ENCODE measurements at regions not wholly inside any gene's neighbourhood (a gene's known extent, or its start where the extent isn't known, plus 50 kb on each side); places are given as distances from the start of the nearest gene placed in this dataset.

DNA sequence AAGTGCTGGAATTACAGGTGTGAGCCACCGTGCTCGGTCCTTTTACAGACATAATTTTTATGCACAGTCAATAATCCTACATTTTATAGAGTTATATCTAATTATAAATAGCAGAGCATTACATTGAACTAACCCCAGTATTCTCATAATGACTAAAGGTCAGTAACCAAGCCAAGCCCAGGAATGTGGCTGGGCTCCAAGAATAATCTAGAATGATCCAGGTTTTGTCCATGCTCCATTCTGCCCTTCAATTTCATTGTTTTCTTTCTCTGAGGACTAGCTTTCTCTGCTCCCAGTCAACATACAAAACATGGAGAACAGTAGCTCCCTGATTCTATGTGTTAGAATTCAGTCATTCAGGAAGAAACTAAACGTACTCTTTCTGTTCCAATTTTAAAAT lies 92.1 kb upstream of the KRR1 start:
- TF ChIP-seq EZH2 (IDR thresholded peaks at IDR 0.05; ENCODE audit: low read depth, unreplicated experiment) (no peak), STAT1 (IDR thresholded peaks at IDR 0.05; ENCODE audit: unreplicated experiment) (no peak), NANOG (IDR thresholded peaks at IDR 0.05; ENCODE audit: borderline replicate concordance) (no peak), JUNB (IDR thresholded peaks at IDR 0.05; ENCODE audit: unreplicated experiment) (no peak), CREB1 (CRISPR knock-in tag; IDR thresholded peaks at IDR 0.05; ENCODE audit: low read depth) (no peak), ZNF331 (CRISPR knock-in tag; IDR thresholded peaks at IDR 0.05; ENCODE audit: low read depth) (no peak), POLR2AphosphoS5 (IDR thresholded peaks at IDR 0.05; ENCODE audit: low read depth) (no peak)
- TF ChIP-seq, protein P1, sequence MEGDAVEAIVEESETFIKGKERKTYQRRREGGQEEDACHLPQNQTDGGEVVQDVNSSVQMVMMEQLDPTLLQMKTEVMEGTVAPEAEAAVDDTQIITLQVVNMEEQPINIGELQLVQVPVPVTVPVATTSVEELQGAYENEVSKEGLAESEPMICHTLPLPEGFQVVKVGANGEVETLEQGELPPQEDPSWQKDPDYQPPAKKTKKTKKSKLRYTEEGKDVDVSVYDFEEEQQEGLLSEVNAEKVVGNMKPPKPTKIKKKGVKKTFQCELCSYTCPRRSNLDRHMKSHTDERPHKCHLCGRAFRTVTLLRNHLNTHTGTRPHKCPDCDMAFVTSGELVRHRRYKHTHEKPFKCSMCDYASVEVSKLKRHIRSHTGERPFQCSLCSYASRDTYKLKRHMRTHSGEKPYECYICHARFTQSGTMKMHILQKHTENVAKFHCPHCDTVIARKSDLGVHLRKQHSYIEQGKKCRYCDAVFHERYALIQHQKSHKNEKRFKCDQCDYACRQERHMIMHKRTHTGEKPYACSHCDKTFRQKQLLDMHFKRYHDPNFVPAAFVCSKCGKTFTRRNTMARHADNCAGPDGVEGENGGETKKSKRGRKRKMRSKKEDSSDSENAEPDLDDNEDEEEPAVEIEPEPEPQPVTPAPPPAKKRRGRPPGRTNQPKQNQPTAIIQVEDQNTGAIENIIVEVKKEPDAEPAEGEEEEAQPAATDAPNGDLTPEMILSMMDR (conservative IDR thresholded peaks at IDR 0.05; ENCODE audit: low read depth in 2 of 2): no peak
- TF ChIP-seq, protein P2, sequence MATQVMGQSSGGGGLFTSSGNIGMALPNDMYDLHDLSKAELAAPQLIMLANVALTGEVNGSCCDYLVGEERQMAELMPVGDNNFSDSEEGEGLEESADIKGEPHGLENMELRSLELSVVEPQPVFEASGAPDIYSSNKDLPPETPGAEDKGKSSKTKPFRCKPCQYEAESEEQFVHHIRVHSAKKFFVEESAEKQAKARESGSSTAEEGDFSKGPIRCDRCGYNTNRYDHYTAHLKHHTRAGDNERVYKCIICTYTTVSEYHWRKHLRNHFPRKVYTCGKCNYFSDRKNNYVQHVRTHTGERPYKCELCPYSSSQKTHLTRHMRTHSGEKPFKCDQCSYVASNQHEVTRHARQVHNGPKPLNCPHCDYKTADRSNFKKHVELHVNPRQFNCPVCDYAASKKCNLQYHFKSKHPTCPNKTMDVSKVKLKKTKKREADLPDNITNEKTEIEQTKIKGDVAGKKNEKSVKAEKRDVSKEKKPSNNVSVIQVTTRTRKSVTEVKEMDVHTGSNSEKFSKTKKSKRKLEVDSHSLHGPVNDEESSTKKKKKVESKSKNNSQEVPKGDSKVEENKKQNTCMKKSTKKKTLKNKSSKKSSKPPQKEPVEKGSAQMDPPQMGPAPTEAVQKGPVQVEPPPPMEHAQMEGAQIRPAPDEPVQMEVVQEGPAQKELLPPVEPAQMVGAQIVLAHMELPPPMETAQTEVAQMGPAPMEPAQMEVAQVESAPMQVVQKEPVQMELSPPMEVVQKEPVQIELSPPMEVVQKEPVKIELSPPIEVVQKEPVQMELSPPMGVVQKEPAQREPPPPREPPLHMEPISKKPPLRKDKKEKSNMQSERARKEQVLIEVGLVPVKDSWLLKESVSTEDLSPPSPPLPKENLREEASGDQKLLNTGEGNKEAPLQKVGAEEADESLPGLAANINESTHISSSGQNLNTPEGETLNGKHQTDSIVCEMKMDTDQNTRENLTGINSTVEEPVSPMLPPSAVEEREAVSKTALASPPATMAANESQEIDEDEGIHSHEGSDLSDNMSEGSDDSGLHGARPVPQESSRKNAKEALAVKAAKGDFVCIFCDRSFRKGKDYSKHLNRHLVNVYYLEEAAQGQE (IDR thresholded peaks at IDR 0.05; ENCODE audit: unreplicated experiment): no peak
- TF ChIP-seq, protein P3, sequence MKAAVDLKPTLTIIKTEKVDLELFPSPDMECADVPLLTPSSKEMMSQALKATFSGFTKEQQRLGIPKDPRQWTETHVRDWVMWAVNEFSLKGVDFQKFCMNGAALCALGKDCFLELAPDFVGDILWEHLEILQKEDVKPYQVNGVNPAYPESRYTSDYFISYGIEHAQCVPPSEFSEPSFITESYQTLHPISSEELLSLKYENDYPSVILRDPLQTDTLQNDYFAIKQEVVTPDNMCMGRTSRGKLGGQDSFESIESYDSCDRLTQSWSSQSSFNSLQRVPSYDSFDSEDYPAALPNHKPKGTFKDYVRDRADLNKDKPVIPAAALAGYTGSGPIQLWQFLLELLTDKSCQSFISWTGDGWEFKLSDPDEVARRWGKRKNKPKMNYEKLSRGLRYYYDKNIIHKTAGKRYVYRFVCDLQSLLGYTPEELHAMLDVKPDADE (IDR thresholded peaks at IDR 0.05): no peak
- TF ChIP-seq, protein P4, sequence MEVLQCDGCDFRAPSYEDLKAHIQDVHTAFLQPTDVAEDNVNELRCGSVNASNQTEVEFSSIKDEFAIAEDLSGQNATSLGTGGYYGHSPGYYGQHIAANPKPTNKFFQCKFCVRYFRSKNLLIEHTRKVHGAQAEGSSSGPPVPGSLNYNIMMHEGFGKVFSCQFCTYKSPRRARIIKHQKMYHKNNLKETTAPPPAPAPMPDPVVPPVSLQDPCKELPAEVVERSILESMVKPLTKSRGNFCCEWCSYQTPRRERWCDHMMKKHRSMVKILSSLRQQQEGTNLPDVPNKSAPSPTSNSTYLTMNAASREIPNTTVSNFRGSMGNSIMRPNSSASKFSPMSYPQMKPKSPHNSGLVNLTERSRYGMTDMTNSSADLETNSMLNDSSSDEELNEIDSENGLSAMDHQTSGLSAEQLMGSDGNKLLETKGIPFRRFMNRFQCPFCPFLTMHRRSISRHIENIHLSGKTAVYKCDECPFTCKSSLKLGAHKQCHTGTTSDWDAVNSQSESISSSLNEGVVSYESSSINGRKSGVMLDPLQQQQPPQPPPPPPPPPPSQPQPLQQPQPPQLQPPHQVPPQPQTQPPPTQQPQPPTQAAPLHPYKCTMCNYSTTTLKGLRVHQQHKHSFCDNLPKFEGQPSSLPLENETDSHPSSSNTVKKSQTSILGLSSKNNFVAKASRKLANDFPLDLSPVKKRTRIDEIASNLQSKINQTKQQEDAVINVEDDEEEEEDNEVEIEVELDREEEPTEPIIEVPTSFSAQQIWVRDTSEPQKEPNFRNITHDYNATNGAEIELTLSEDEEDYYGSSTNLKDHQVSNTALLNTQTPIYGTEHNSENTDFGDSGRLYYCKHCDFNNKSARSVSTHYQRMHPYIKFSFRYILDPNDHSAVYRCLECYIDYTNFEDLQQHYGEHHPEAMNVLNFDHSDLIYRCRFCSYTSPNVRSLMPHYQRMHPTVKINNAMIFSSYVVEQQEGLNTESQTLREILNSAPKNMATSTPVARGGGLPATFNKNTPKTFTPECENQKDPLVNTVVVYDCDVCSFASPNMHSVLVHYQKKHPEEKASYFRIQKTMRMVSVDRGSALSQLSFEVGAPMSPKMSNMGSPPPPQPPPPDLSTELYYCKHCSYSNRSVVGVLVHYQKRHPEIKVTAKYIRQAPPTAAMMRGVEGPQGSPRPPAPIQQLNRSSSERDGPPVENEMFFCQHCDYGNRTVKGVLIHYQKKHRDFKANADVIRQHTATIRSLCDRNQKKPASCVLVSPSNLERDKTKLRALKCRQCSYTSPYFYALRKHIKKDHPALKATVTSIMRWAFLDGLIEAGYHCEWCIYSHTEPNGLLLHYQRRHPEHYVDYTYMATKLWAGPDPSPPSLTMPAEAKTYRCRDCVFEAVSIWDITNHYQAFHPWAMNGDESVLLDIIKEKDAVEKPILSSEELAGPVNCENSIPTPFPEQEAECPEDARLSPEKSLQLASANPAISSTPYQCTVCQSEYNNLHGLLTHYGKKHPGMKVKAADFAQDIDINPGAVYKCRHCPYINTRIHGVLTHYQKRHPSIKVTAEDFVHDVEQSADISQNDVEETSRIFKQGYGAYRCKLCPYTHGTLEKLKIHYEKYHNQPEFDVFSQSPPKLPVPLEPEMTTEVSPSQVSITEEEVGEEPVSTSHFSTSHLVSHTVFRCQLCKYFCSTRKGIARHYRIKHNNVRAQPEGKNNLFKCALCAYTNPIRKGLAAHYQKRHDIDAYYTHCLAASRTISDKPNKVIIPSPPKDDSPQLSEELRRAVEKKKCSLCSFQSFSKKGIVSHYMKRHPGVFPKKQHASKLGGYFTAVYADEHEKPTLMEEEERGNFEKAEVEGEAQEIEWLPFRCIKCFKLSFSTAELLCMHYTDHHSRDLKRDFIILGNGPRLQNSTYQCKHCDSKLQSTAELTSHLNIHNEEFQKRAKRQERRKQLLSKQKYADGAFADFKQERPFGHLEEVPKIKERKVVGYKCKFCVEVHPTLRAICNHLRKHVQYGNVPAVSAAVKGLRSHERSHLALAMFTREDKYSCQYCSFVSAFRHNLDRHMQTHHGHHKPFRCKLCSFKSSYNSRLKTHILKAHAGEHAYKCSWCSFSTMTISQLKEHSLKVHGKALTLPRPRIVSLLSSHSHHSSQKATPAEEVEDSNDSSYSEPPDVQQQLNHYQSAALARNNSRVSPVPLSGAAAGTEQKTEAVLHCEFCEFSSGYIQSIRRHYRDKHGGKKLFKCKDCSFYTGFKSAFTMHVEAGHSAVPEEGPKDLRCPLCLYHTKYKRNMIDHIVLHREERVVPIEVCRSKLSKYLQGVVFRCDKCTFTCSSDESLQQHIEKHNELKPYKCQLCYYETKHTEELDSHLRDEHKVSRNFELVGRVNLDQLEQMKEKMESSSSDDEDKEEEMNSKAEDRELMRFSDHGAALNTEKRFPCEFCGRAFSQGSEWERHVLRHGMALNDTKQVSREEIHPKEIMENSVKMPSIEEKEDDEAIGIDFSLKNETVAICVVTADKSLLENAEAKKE (CRISPR knock-in tag; IDR thresholded peaks at IDR 0.05): no peak
- H3K9me3 Mint-ChIP-seq: no peaks in the 10 kb centered on the region
- no peaks in the 10 kb centered on the region for H3K27me3 ChIP-seq (ENCODE audit: insufficient read depth)
- no peak overlapping the region for H3K4me2 ChIP-seq
- H3K36me3 ChIP-seq (ENCODE audit: insufficient read depth): no peaks in the 10 kb centered on the region
- no peaks in the 10 kb centered on the region for H3K36me3 Mint-ChIP-seq (ENCODE audit: low read depth)
- no peaks in the 10 kb centered on the region for H3K79me2 ChIP-seq (replicated peaks; ENCODE audit: insufficient read depth)
- H4K20me1 ChIP-seq (replicated peaks; ENCODE audit: insufficient read depth): no peaks in the 10 kb centered on the region
- H3K4me3 ChIP-seq: no peak overlapping the region
- H3K27me3 Mint-ChIP-seq (ENCODE audit: insufficient read depth, low read depth, poor library complexity): no peaks in the 10 kb centered on the region
- H3K4me1 Mint-ChIP-seq: peaks cover 2% of the 10 kb centered on the region; the same call in 2 of the 3 replicates
- no peak for ATAC-seq
- DNase-seq (ENCODE audit: low spot score): no peak
- peaks cover 11% of the 10 kb centered on the region; the same call in 1 of the 2 replicates for H3K9me2 ChIP-seq (ENCODE audit: insufficient read depth)
- no peaks in the 10 kb centered on the region for H3F3A ChIP-seq (replicated peaks; ENCODE audit: low read depth)
- H3K4me3 Mint-ChIP-seq: no peak overlapping the region
- no peak overlapping the region for H3K27ac Mint-ChIP-seq
- H3K4me1 ChIP-seq (ENCODE audit: insufficient read depth): no peaks in the 10 kb centered on the region
- H2AFZ ChIP-seq: no peak overlapping the region
- H3K27ac ChIP-seq (ENCODE audit: low read depth): no peak overlapping the region

Measured in GM23338 (cell line).